ENCODE measurements at regions not wholly inside any gene's neighbourhood (a gene's known extent, or its start where the extent isn't known, plus 50 kb on each side); places are given as distances from the start of the nearest gene placed in this dataset.

DNA sequence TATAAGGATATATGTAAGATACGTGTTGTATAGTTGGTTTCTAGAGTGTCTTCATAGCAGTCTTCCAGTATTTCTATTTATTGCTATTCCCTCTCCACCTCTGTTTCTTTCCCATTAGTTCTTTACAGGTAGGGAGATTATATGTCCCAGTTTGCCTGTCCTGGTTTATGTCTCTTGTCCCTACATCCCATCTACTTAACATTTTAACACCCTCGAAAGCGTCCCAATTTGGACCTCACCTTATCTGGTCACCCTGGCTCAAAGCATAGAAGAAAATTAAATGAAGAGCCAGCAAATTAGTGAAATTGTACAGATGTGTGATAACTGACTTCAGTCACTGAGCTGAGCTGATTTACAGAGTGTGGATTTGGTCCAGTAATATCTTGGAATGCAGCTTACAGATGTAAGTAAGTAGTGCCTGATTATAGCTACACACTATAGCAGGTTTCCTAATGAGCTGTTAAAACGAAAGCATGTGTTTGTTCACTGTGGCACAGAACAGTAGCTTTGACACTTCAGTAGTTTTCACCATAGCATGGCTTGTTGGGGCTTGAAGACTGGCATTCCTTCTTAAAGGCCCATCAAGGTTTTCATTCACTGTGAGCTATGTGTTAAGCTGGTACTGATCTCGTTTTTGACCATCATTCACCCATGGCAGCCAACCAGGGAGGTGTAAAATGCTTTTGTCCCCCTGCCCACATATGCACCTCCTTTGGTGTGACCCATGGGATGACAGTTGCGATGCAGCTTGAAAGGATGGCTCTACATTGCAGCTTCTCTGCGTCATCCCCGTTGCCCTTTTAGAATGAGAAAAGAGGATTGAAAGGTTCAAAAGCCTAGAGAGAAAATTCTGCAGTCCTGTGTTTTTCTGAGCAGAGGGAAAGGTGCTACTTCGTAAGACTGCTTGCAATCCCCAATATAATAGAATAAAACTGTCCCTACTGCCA, 192.1 kb upstream of the DMRT1 start:
- DNase-seq (no peak), ATAC-seq (no peak)
- Histone ChIP-seq H3K36me3 (ENCODE audit: insufficient read depth in 1 of 2, low read depth in 1 of 2) (no peaks in the 10 kb centered on the region), H3K4me1 (peaks cover 40% of the 10 kb centered on the region), H3K27me3 (ENCODE audit: insufficient read depth in 3 of 3, low read length in 2 of 3) (no peaks in the 10 kb centered on the region), H3K27ac (peak overlapping the region; percentile 48), H3K4me3 (no peak overlapping the region), H3K9me3 (no peaks in the 10 kb centered on the region)
- intact Hi-C loops (cut with DNase I) = loop anchor here in 1 of 2 donors (5.0 to 10.0 kb wide), 2 partner anchors 38 to 95 kb away; no protein-coding TSS in a partner anchor
- 51 to 72% (median 63%) methylated on average over 9 of the region's 9 CpGs for WGBS, 3 donors
- TF ChIP-seq CTCF (IDR thresholded peaks at IDR 0.05) = no peak

GRCh38 chr9:650362-650761, 191.1 kb upstream of the DMRT1 start:
- TF ChIP-seq CTCF (IDR thresholded peaks at IDR 0.05) = no peak
- no peaks in the 10 kb centered on the region for H3K27me3 ChIP-seq (ENCODE audit: insufficient read depth in 3 of 3, low read length in 2 of 3)
- H3K4me3 ChIP-seq = no peak overlapping the region
- intact Hi-C loops (cut with DNase I) = loop anchor here in 1 of 2 donors (5.0 kb wide), 1 partner anchor 37 kb away; no protein-coding TSS in a partner anchor
- no peaks in the 10 kb centered on the region for H3K9me3 ChIP-seq
- no peak for ATAC-seq
- H3K36me3 ChIP-seq (ENCODE audit: insufficient read depth in 1 of 2, low read depth in 1 of 2) = no peaks in the 10 kb centered on the region
- peaks cover 40% of the 10 kb centered on the region for H3K4me1 ChIP-seq
- H3K27ac ChIP-seq = no peak overlapping the region
- no peak for DNase-seq
- 74 to 79% (median 76%) methylated on average over 1 of the region's 1 CpG for WGBS, 3 donors

- peaks cover 48% of the 10 kb centered on the region for H3K4me1 ChIP-seq
- H3K9me3 ChIP-seq = no peaks in the 10 kb centered on the region
- intact Hi-C loops (cut with DNase I) = loop anchor here in 1 of 2 donors (5.0 kb wide), 1 partner anchor 36 kb away; no protein-coding TSS in a partner anchor
- no peaks in the 10 kb centered on the region for H3K36me3 ChIP-seq (ENCODE audit: insufficient read depth in 1 of 2, low read depth in 1 of 2)
- no peak overlapping the region for H3K4me3 ChIP-seq
- 41 to 69% (median 65%) methylated on average over 2 of the region's 2 CpGs for WGBS, 3 donors
- no peak overlapping the region for H3K27ac ChIP-seq
- DNase-seq (no peak), ATAC-seq (no peak)
- no peaks in the 10 kb centered on the region for H3K27me3 ChIP-seq (ENCODE audit: insufficient read depth in 3 of 3, low read length in 2 of 3)
- no peak for TF ChIP-seq CTCF (IDR thresholded peaks at IDR 0.05)
These were observed 190.1 kb upstream of the DMRT1 start for GRCh38 chr9:651371-651770.

GRCh38 chr9:652914-653313, 188.6 kb upstream of the DMRT1 start:
- H3K27ac ChIP-seq = peak overlapping the region; percentile 65
- no peaks in the 10 kb centered on the region for H3K9me3 ChIP-seq
- H3K27me3 ChIP-seq (ENCODE audit: insufficient read depth in 3 of 3, low read length in 2 of 3) = no peaks in the 10 kb centered on the region
- H3K4me1 ChIP-seq = peaks cover 46% of the 10 kb centered on the region
- WGBS, 3 donors = 45 to 49% (median 49%) methylated on average over 9 of the region's 9 CpGs
- no peak overlapping the region for H3K4me3 ChIP-seq
- no peaks in the 10 kb centered on the region for H3K36me3 ChIP-seq (ENCODE audit: insufficient read depth in 1 of 2, low read depth in 1 of 2)
- intact Hi-C loops (cut with DNase I) = loop anchor here in 1 of 2 donors (5.0 kb wide), 1 partner anchor 34 kb away; no protein-coding TSS in a partner anchor
- ATAC-seq (peak; percentile 82 to 96 (median 92)), DNase-seq (peak; percentile 72 to 84)
- no peak for TF ChIP-seq CTCF (IDR thresholded peaks at IDR 0.05)

Measured in psoas muscle (tissue), 7 donors.